Common myeloid progenitor, CD34-positive (primary cell): ENCODE measurements at regions not wholly inside any gene's neighbourhood (a gene's known extent, or its start where the extent isn't known, plus 50 kb on each side); places are given as distances from the start of the nearest gene placed in this dataset.

Experiments used
- CTCF ChIA-PET: fragments of 350-600 bp; sonication (Branson Sonifier 250); formaldehyde crosslinking; loops from one replicate; lab custom pipeline; 2021; ENCODE audit warnings: antibody characterized with exemption; lab: Charles Lee
- POLR2A ChIA-PET: fragments of 350-600 bp; sonication (Branson Sonifier 250); formaldehyde crosslinking; loops from one replicate; lab custom pipeline; 2021; ENCODE audit warnings: antibody characterized with exemption; lab: Charles Lee
- DNase-seq, 3 donors: peaks; one replicate each; pipeline versions ENCODE4 v3.0.0 to v3.0.0-alpha.2; 2013
- H3K27ac ChIP-seq, 2 experiments: 1 replicate in 1 of 2; 2 replicates in 1 of 2; pipeline ENCODE4 v1.7.0; 2013; ENCODE audit warnings: inconsistent platforms in 2 of 2, low read length in 2 of 2, mild to moderate bottlenecking in 2 of 2, low read depth in 1 of 2, moderate library complexity in 1 of 2; ENCODE audit not compliant: severe bottlenecking in 2 of 2, insufficient read depth in 1 of 2, poor library complexity in 1 of 2
- H3K27me3 ChIP-seq, 5 experiments: replicated peaks in 2 of 5; 1 replicate in 3 of 5; 2 replicates in 2 of 5; pipeline versions ENCODE4 v1.6.1 to v1.7.0; 2013; ENCODE audit warnings: low read length in 4 of 5, mild to moderate bottlenecking in 2 of 5, moderate library complexity in 2 of 5, inconsistent platforms in 1 of 5; ENCODE audit not compliant: insufficient read depth in 5 of 5, control insufficient read depth in 4 of 5
- H3K36me3 ChIP-seq, 4 experiments: 1 replicate in 2 of 4; 2 replicates in 2 of 4; pipeline versions ENCODE4 v1.6.1 to v1.7.0; 2013; ENCODE audit warnings: low read length in 3 of 4, control low read depth in 1 of 4, mild to moderate bottlenecking in 1 of 4; ENCODE audit not compliant: control insufficient read depth in 4 of 4, insufficient read depth in 4 of 4
- H3K4me1 ChIP-seq, 4 experiments: 1 replicate in 3 of 4; 2 replicates in 1 of 4; pipeline versions ENCODE4 v1.6.1 to v1.7.1; 2013; ENCODE audit warnings: low read length in 3 of 4, mild to moderate bottlenecking in 3 of 4, control low read depth in 1 of 4, inconsistent platforms in 1 of 4, moderate library complexity in 1 of 4; ENCODE audit not compliant: control insufficient read depth in 4 of 4, insufficient read depth in 4 of 4; ENCODE audit errors: control extremely low read depth in 1 of 4
- H3K4me3 ChIP-seq, 7 experiments: 1 replicate in 4 of 7; 2 replicates in 3 of 7; pipeline versions ENCODE4 v1.5.1 to v1.7.0; 2013; ENCODE audit warnings: mild to moderate bottlenecking in 7 of 7, low read length in 6 of 7, moderate library complexity in 6 of 7, inconsistent platforms in 2 of 7, low read depth in 2 of 7, control low read depth in 1 of 7; ENCODE audit not compliant: insufficient read depth in 4 of 7, control insufficient read depth in 1 of 7; ENCODE audit errors: extremely low read depth in 1 of 7
- H3K9me3 ChIP-seq, 5 experiments: 1 replicate in 4 of 5; 2 replicates in 1 of 5; pipeline versions ENCODE4 v1.6.1 to v1.7.1; 2013; ENCODE audit warnings: low read length in 4 of 5, mild to moderate bottlenecking in 2 of 5, inconsistent platforms in 1 of 5, low read depth in 1 of 5, moderate library complexity in 1 of 5; ENCODE audit not compliant: control insufficient read depth in 4 of 5, insufficient read depth in 2 of 5; ENCODE audit errors: control extremely low read depth in 1 of 5
- WGBS: methylation state at CpG from one replicate; pipeline ENCODE4 v1.1.5; 2013; ENCODE audit not compliant: insufficient coverage; 5-methylcytosine and 5-hydroxymethylcytosine counted together

DNA sequence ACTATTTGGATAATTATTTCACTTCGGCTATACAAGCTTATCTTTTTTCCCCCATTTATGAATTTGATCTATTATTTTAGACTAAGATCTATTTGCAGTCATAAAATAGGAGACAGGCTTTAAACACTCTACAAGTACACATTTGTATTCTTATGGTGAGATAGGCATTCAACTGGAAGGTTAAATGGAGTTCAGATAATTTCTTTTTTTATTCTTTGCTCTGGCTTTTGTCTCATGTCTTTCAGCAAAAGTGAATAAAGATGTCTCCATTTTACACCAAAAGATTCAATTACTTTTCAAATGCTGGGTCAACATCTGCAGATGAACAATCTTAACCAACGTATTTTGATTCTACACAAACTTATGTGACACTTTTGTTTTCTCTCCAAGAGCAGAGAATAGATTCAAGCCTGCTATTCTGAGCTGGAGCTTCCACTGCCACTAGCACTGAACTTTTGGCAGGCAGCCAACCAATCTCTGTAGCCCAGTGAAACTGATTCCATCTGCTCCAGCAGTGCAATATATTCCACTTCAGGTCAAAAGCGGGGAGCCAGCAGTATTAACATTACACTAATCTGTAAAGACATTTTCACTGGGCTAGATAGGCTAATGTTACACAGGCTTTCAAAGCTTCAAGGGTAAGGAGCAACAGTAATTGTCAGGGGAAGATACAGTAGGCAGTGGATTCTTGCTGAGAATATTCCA, 452.0 kb upstream of the ZNF608 start:
- DNase-seq = peak in 1 of 3 donors; percentile 18
- Histone ChIP-seq H3K36me3 (no peaks in the 10 kb centered on the region), H3K27me3 (no peaks in the 10 kb centered on the region), H3K4me3 (no peak overlapping the region), H3K27ac (no peak overlapping the region), H3K9me3 (no peaks in the 10 kb centered on the region), H3K4me1 (peaks cover 0 to 6% (median 2%) of the 10 kb centered on the region in 4 experiments)
- ChIA-PET CTCF (no interaction called here), POLR2A (no interaction called here)
- WGBS = 100% methylated on average over 1 of the region's 3 CpGs

DNA sequence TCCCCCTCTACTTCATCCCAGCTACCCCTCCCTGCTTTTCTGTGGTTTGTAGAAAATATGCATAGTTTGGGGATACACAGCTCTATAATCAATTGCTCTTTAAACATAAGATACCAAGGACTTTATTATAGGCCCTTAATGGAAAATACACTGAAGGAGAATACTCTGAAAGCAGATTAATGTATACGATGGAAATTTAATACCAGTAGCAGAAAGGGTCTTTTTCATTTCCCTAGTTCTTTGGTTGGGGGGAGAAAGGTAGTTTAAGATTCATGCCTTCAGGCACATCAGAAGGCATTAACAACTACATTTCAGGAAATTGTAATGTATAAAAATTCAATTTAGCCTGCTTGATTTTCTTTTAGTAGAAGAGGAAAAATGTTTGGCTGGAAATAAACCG, 452.9 kb upstream of the ZNF608 start:
- ChIA-PET CTCF (no interaction called here), POLR2A (no interaction called here)

DNA sequence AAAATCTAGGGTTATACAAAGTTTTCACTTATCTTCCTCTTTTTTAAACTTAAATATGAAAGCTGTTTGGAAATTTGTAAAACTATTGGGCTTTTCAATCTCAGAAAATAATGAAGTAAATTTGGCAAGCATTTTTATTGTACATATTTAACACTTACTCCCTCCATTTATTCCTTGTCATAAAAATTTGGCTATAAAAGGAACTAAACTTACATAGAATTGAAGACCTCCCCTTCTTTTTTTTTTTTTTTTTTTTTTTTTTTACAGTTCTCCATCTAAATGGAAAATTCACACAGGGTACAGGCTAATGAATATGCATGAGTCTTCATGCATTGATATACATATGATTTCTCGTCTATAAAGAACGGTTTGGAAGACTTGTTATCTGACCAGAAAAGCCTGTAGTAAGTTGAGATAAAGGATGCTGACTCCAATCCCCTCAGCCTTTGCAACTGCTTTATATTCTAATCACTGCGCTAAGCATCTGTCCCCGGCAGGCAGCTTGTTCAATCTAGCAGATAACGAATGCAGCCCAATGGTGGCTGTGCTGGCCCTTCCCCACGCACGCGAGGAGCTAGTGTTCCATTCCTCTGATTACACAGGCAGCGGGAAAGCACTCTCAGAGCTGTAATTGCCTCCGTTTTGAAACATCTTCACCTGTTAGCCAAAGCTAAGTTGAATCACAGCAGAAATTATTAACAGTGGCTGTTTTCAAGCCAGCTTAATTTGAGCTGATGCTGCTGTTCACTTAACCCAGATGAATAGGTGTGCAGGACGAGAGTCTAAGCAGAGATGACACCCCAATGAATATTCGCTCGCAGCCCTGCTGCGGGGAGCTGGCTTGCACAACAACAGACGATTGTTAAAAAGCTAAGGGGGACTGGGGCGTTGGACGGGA, 453.8 kb upstream of the ZNF608 start:
- ChIA-PET POLR2A (no interaction called here), CTCF (no interaction called here)
- peak; percentile 10 to 75 (median 51) for DNase-seq
- peak overlapping the region in 6 of 7 experiments; percentile 22 to 78 (median 52) for H3K4me3 ChIP-seq
- no peaks in the 10 kb centered on the region for H3K27me3 ChIP-seq
- no peaks in the 10 kb centered on the region for H3K36me3 ChIP-seq
- peaks cover 0 to 7% (median 3%) of the 10 kb centered on the region in 4 experiments for H3K4me1 ChIP-seq
- 13% methylated on average over 16 of the region's 17 CpGs for WGBS
- H3K27ac ChIP-seq = no peak overlapping the region
- no peaks in the 10 kb centered on the region for H3K9me3 ChIP-seq

More for the DNA sequence above, 452.9 kb upstream of the ZNF608 start:
- no peak for DNase-seq
- Histone ChIP-seq H3K27me3 (no peaks in the 10 kb centered on the region), H3K4me3 (no peak overlapping the region), H3K36me3 (no peaks in the 10 kb centered on the region), H3K4me1 (peaks cover 0 to 6% (median 2%) of the 10 kb centered on the region in 4 experiments), H3K27ac (no peak overlapping the region), H3K9me3 (no peaks in the 10 kb centered on the region)
- 83% methylated on average over 1 of the region's 2 CpGs for WGBS

DNA sequence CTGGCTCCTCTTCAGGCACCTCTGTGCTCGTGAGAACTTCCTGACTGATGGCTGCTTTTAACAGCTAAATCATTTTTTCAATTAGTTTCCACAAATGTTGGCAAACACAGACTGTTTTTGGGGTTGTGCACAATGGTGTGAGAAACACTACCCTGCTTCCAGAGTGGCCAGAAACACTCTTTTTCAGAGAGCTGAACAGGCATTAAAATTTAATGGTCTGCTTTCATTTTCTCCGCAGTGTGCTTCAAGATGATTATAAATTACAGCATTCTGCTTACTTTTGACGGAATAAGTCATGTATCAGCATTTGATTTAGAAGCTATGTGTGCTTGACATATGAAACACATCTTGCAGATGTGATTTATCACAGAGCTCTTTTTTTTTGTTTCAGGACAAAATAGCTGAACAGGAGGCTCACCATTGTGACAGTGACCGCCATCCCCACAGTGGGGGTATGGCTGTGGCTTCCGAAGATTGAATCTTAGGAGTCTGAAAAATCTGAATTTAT, 454.5 kb upstream of the ZNF608 start:
- CTCF ChIA-PET = interaction anchor here (1.2 kb wide), 1 partner anchor 9 kb away, joined by 4 read pairs; no protein-coding TSS in a partner anchor
- WGBS = 30% methylated on average over 3 of the region's 5 CpGs

DNA sequence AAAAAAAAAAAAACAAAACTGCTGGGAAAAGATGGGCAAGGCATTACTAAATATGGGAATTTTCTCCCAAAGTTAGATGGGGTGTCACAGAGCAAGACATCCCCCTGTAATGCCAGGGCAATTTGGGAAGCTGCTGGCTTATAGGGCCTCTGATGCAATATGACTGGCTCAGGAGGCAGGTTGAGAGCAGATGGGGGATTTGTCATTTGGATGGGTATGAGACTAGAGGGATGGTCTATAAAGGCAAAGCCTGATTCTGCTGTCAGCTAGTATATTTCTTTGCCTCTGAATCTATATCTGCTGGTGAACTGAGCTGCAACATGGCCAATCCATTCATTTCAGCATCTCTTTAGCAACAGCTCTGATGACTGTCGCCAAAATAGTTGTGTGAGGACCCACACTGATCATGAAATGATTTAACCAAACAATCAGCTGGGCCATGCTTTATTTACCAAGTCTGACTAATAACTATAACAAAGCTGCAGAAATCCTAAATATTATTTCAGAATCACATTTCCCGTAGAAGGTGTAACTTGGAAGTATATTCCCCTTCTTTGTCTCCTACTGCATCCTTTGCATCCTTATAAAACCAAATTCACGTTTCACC, 455.1 kb upstream of the ZNF608 start:
- WGBS = 100% methylated on average over 3 of the region's 3 CpGs
- POLR2A ChIA-PET = interaction anchor here (0.5 kb wide), 1 partner anchor 93 kb away, joined by 3 read pairs; no protein-coding TSS in a partner anchor
- DNase-seq = no peak
- peaks cover 3 to 18% (median 9%) of the 10 kb centered on the region in 4 experiments for H3K4me1 ChIP-seq
- H3K27ac ChIP-seq = no peak overlapping the region
- H3K4me3 ChIP-seq = no peak overlapping the region
- H3K36me3 ChIP-seq = no peaks in the 10 kb centered on the region
- no peaks in the 10 kb centered on the region for H3K9me3 ChIP-seq
- no peaks in the 10 kb centered on the region for H3K27me3 ChIP-seq
- CTCF ChIA-PET = interaction anchor here (1.2 kb wide), 1 partner anchor 10 kb away, joined by 4 read pairs; no protein-coding TSS in a partner anchor

More for the DNA sequence above, 454.5 kb upstream of the ZNF608 start:
- peak in 1 of 3 donors; percentile 23 for DNase-seq
- Histone ChIP-seq H3K4me1 (peaks cover under 1 to 14% (median 6%) of the 10 kb centered on the region in 4 experiments), H3K4me3 (peak overlapping the region in 6 of 7 experiments; percentile 22 to 78 (median 52)), H3K27ac (no peak overlapping the region), H3K36me3 (no peaks in the 10 kb centered on the region), H3K9me3 (no peaks in the 10 kb centered on the region), H3K27me3 (no peaks in the 10 kb centered on the region)
- POLR2A ChIA-PET = interaction anchor here (0.5 kb wide), 1 partner anchor 92 kb away, joined by 3 read pairs; no protein-coding TSS in a partner anchor

DNA sequence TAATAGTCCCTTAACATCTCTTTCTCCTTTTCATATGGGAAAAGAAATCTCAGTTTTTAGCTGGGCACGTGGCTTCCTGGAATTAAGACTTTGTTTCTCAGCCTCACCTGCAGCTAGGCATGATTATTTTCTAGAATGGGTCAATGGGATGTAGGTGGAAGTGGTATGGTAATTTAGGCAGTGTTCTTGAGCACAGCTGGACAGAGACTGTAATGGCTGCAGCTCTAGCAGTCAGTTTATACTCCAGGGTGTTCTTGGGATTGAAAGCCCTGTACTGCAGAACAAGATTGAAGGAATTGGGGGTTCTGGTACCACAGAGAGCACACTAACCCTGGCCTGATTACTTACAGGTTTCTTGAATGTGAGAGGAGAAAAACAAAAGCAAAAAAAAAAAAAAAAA, 455.9 kb upstream of the ZNF608 start:
- H3K27me3 ChIP-seq = no peaks in the 10 kb centered on the region
- H3K4me3 ChIP-seq = no peak overlapping the region
- no peak for DNase-seq
- WGBS = no CpG with 5 or more reads among the region's 1 CpG
- H3K4me1 ChIP-seq = peaks cover 3 to 18% (median 9%) of the 10 kb centered on the region in 4 experiments
- no peaks in the 10 kb centered on the region for H3K9me3 ChIP-seq
- POLR2A ChIA-PET = no interaction called here
- CTCF ChIA-PET = no interaction called here
- H3K27ac ChIP-seq = no peak overlapping the region
- no peaks in the 10 kb centered on the region for H3K36me3 ChIP-seq
